DMS79 (cell line): ENCODE measurements at regions not wholly inside any gene's neighbourhood (a gene's known extent, or its start where the extent isn't known, plus 50 kb on each side); places are given as distances from the start of the nearest gene placed in this dataset.
A peak's percentile ranks its signal among the peaks of the same experiment; 100 is the strongest.

Experiments
- DNase-seq: peaks from one replicate; lab custom pipeline; 2025; lab: John Stamatoyannopoulos, UW

- no peak for DNase-seq
Observed at GRCh38 chr10:78901694-78902093, 167.1 kb upstream of the ZMIZ1 start.

- no peak for DNase-seq
Observed at GRCh38 chr10:78902815-78903214, 166.0 kb upstream of the ZMIZ1 start.

GRCh38 chr10:78903341-78903940, 165.3 kb upstream of the ZMIZ1 start:
- no peak for DNase-seq

DNA sequence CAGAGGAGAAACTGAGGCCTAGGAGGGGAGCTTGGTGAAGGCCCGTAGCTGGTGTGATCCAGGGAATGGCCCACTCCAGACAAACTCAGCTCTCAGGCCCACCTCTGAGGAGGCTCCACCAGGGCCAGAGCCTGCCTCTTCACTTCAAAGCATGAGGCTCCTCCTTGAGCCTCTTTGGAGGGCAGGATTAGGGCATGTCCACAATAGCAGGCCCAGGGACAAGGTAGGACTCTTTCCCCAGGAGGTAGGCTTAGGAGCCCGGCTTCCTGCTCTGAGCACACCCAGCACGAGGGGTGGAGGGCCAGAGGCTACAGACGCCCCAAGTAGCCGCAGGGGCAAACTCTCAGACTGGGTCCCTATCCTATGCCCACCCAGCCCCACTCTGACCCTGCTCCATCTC, 164.6 kb upstream of the ZMIZ1 start:
- DNase-seq, result no peak

DNA sequence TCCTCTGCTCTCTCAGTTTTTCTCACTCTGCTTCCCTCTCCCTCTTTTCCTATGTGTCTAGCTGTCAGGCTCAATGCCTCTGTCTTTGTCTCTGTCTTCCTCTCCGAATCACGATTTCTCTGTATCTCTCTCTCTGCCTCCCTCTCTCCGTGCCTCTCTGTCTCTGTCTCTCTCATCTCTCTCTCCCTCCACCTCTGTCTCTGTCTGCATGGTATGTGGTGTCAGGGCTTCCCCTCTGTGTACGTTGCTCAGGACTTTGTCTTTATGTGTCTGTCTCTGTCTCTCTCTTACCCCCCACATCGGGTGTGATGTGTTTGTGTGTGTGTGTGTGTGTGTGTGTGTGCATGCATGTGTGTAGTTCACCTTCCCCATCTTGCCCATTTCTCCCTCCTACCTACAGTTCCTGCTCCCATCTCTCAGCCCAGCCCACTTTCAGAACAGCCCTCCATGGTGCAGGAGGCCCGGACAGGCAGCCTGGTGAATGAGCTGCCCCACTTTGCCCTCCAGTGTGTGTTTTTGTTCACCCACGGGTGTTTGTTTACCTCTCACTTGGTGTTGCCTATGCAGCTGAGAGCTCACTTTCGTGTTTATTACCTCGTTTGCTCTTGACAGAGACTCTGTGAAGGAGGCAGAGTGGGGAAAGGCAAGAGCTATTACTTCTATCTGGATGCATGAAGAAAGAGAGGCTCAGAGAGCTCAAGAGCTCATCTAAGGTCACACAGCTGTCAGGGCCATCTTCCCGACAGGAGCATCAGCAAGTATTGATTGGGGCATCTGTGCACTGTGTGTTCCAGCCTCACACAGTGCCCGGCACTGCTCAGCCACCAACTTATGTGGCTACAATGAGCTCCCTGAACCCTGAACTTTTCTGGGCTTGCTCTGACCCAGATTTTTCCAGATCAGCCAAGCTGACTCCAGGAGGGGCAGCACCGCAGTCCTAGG, 163.5 kb upstream of the ZMIZ1 start:
- DNase-seq, result no peak

DNA sequence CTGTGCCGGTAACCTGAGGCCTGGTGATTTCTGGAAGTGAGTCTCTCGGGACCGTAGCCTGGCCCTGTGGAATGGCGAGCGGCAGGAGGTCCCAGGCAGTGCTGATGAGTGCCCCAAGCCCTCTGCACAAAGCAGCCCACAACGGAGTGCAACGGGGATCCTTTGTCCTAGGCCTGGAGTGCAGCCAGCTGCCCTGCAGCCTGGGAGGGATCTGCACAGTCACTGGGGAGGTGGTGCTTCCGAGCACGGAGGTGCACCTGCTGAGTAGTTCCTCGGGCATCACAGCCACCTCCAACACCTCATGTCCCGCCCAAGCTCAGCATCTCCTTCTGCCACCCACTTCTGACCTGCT, 162.8 kb upstream of the ZMIZ1 start:
- peak; percentile 64 for DNase-seq

DNA sequence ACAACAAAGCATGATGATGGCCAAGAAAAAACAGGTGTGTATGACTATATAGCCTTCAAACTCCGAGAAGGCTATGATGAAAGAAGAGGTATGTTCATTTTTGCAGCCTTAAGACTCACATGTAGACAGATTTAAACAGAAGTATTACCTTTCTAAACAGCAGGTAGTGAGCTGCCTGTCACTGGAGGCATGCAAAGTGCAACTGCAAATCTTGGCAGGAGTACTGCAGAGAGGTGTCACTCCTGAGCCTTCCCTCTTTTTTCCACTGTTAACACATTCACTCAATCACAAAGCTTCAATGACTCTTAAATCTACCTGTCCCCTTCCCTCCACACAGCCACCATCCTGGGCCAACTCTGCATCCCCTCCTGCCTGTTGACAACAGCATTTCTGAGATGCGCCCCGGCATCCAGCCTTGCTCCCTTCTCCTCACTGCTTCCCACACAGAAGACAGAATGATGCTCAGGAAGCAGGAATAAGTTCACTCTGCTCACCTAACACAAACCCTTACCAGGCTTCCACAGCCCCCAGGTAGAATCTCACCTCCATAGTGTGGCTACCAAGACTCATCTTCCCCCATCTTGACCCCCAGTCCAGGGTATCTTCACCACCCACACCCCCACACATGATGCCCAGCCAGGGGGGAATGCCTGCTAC, 161.9 kb upstream of the ZMIZ1 start:
- no peak for DNase-seq

- no peak for DNase-seq
Observed at GRCh38 chr10:78907551-78908211, 161.1 kb upstream of the ZMIZ1 start.

- no peak for DNase-seq
Observed at GRCh38 chr10:78909221-78909620, 159.5 kb upstream of the ZMIZ1 start.

- DNase-seq, result no peak
Observed at GRCh38 chr10:78910021-78910420, 158.7 kb upstream of the ZMIZ1 start.

GRCh38 chr10:78910476-78910875, 158.3 kb upstream of the ZMIZ1 start:
- DNase-seq, result no peak

DNA sequence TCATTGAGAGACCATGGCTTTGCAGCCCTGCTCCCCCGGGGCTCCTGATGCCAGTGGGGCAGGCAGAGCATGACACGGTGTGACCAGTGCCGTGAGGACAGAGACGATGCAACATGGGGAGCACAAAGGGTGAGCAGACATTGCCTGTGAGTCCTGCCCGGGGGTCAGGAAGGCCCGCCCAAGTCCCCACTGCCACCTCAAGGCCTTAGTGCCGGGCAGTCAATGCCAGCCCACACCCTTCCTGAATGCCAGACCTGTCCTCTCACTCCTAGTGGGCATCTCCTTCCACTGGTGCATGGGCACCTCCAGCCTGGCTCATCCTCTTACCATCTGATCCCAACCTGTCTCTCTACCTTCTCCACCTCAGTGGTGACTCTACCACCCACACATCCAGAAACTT, 157.9 kb upstream of the ZMIZ1 start:
- no peak for DNase-seq

GRCh38 chr10:78911533-78912340, 157.0 kb upstream of the ZMIZ1 start:
- DNase-seq, result peak; percentile 64

- no peak for DNase-seq
Observed at GRCh38 chr10:78912361-78913218, 156.2 kb upstream of the ZMIZ1 start.

DNA sequence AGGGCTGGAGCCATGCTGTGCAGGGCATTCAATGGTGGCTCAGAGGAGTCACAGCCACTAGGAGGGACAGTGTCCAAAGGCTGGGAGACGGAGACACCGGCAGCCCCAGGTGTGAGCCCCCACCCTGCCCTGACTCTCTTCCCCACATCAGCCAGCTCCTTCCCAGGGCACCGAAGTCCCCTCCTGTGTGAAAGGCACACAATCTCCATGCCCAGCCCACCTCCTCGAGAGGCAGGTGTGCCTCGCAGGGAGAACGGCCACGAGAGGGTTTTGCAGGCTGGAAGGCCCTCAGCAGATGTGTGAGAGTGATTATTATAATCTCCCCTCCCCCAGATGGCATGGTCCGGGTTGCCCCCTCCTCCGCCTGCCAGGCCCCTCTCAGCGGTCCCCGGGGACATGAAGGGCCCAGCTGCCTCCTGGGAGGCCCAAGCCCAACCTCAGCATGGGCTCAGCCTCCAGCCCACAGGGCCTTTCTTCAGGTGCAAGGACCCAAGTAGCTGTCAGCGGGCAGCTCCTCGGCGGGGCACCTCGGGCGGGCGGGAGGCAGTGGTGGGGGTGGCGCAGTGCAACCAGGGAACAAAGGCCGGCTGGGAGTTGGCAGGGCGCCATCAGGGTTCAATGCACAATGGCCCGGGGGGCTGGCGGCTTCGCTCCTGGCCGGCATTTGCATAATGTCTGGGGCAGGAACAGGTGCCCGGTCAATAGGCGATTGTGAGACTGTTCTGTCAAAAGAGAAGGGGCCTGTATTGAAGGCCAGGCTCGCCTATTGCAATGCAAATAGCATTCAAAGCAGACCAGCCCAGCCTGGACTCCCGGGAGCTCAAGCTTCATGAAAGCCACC, 155.3 kb upstream of the ZMIZ1 start:
- DNase-seq, result peak; percentile 88

GRCh38 chr10:78914060-78914378, 154.7 kb upstream of the ZMIZ1 start:
- no peak for DNase-seq

GRCh38 chr10:78914502-78915189, 154.1 kb upstream of the ZMIZ1 start:
- no peak for DNase-seq

DNA sequence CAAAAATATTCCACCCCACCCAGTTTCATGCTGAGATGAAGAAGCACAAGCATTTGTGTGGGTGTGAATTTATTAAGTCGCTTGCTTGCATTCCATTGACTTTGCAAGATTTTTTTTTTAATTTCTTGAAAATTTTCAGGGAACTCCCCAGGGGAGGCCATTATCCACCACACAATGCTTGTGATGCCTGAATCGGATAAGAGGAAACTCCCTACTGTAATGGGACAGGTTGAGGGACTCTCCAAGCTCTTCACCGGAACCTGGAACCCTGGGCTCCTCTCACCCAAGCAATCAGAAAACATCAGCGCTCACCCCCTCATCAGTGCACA, 153.6 kb upstream of the ZMIZ1 start:
- DNase-seq, result no peak

GRCh38 chr10:78916227-78916626, 152.5 kb upstream of the ZMIZ1 start:
- DNase-seq, result no peak
